MM.1S (cell line): ENCODE measurements at regions not wholly inside any gene's neighbourhood (a gene's known extent, or its start where the extent isn't known, plus 50 kb on each side); places are given as distances from the start of the nearest gene placed in this dataset.

Experiments used
- DNase-seq: peaks from one replicate; pipeline ENCODE4 v3.0.0-alpha.2; 2015
- H2AFZ ChIP-seq: fragments of 300-600 bp; sonication (generic); 2 replicates; pipeline ENCODE4 v1.6.0; 2016; ENCODE audit warnings: antibody characterized with exemption, low read length
- H3F3A ChIP-seq: fragments of 300-600 bp; sonication (generic); 2 replicates; pipeline ENCODE4 v1.6.1; 2016; ENCODE audit warnings: mild to moderate bottlenecking, antibody characterized with exemption, low read length, moderate library complexity, mixed read lengths; ENCODE audit not compliant: insufficient read depth
- H3K27ac ChIP-seq: fragments of 300-600 bp; sonication (generic); 2 replicates; pipeline ENCODE4 v1.5.1; 2016; ENCODE audit warnings: mild to moderate bottlenecking, low read length
- H3K27me3 ChIP-seq: fragments of 300-600 bp; sonication (generic); replicated peaks from 2 replicates; pipeline ENCODE4 v1.6.0; 2016; ENCODE audit warnings: low read length; ENCODE audit not compliant: insufficient read depth
- H3K36me3 ChIP-seq: fragments of 300-600 bp; sonication (generic); replicated peaks from 2 replicates; pipeline ENCODE4 v1.6.1; 2016; ENCODE audit warnings: mild to moderate bottlenecking, low read length, mixed read lengths; ENCODE audit not compliant: insufficient read depth
- H3K4me1 ChIP-seq: fragments of 300-600 bp; sonication (generic); 2 replicates; pipeline ENCODE4 v1.6.1; 2016; ENCODE audit warnings: low read length, mixed read lengths
- H3K4me2 ChIP-seq: fragments of 300-600 bp; sonication (generic); 2 replicates; pipeline ENCODE4 v1.6.0; 2016; ENCODE audit warnings: low read depth, low read length
- H3K4me3 ChIP-seq: fragments of 300-600 bp; sonication (generic); 2 replicates; pipeline ENCODE4 v1.5.1; 2016; ENCODE audit warnings: low read length, mixed read lengths
- H3K79me2 ChIP-seq: fragments of 300-600 bp; sonication (generic); 2 replicates; pipeline ENCODE4 v1.6.1; 2016; ENCODE audit warnings: mixed run types, low read length, mixed read lengths
- H3K9ac ChIP-seq: fragments of 300-600 bp; sonication (generic); 2 replicates; pipeline ENCODE4 v1.6.1; 2016; ENCODE audit warnings: low read length, mixed read lengths
- H3K9me2 ChIP-seq: fragments of 300-600 bp; sonication (generic); replicated peaks from 2 replicates; pipeline ENCODE4 v1.6.1; 2016; ENCODE audit warnings: mild to moderate bottlenecking, low read length, mixed read lengths; ENCODE audit not compliant: insufficient read depth
- H3K9me3 ChIP-seq: fragments of 300-600 bp; sonication (generic); replicated peaks from 2 replicates; pipeline ENCODE4 v1.6.1; 2016; ENCODE audit warnings: mild to moderate bottlenecking, low read length, mixed read lengths; ENCODE audit not compliant: insufficient read depth
- H4K20me1 ChIP-seq: fragments of 300-600 bp; sonication (generic); 2 replicates; pipeline ENCODE4 v1.6.1; 2016; ENCODE audit warnings: mild to moderate bottlenecking, low read length, moderate library complexity, mixed read lengths; ENCODE audit not compliant: insufficient read depth
- CTCF ChIP-seq: fragments of 300-600 bp; sonication (generic); IDR thresholded peaks from 2 replicates; pipeline ENCODE4 v1.5.1; 2016; ENCODE audit warnings: antibody characterized with exemption, low read length, mixed read lengths
- EZH2 ChIP-seq: fragments of 300-600 bp; sonication (generic); optimal IDR thresholded peaks from 2 replicates; pipeline ENCODE3; 2017; ENCODE audit warnings: low read depth, mild to moderate bottlenecking, antibody characterized with exemption, low read length, mixed read lengths
- EZH2phosphoT487 ChIP-seq: fragments of 300-600 bp; sonication (generic); IDR thresholded peaks from 2 replicates; pipeline ENCODE4 v1.6.1; 2018; ENCODE audit warnings: antibody characterized with exemption, low read length

- H3K27me3 ChIP-seq, result no peaks in the 10 kb centered on the region
- no peaks in the 10 kb centered on the region for H3K9me2 ChIP-seq
- H2AFZ ChIP-seq, result no peak overlapping the region
- no peaks in the 10 kb centered on the region for H3K9me3 ChIP-seq
- no peaks in the 10 kb centered on the region for H4K20me1 ChIP-seq
- no peaks in the 10 kb centered on the region for H3K79me2 ChIP-seq
- H3F3A ChIP-seq, result no peaks in the 10 kb centered on the region
- no peaks in the 10 kb centered on the region for H3K4me1 ChIP-seq
- no peak for TF ChIP-seq EZH2phosphoT487
- TF ChIP-seq CTCF, result no peak
- TF ChIP-seq EZH2, result no peak
- H3K36me3 ChIP-seq, result no peaks in the 10 kb centered on the region
- no peak overlapping the region for H3K27ac ChIP-seq
- DNase-seq, result no peak
- no peak overlapping the region for H3K9ac ChIP-seq
- H3K4me3 ChIP-seq, result no peak overlapping the region
- no peak overlapping the region for H3K4me2 ChIP-seq
These were observed 108.6 kb upstream of the DOK5 start for GRCh38 chr20:54366669-54367344.

GRCh38 chr20:54368570-54368969, 106.8 kb upstream of the DOK5 start:
- Histone ChIP-seq H3K9ac (no peak overlapping the region), H3K4me1 (no peaks in the 10 kb centered on the region), H3K36me3 (no peaks in the 10 kb centered on the region), H3K9me3 (no peaks in the 10 kb centered on the region), H3K27me3 (no peaks in the 10 kb centered on the region), H3F3A (no peaks in the 10 kb centered on the region), H4K20me1 (no peaks in the 10 kb centered on the region), H3K4me2 (no peak overlapping the region), H3K9me2 (no peaks in the 10 kb centered on the region), H3K27ac (no peak overlapping the region), H2AFZ (no peak overlapping the region), H3K79me2 (no peaks in the 10 kb centered on the region), H3K4me3 (no peak overlapping the region)
- no peak for TF ChIP-seq EZH2
- TF ChIP-seq EZH2phosphoT487, result no peak
- TF ChIP-seq CTCF, result no peak
- no peak for DNase-seq

- H3K79me2 ChIP-seq, result no peaks in the 10 kb centered on the region
- H4K20me1 ChIP-seq, result no peaks in the 10 kb centered on the region
- H3K36me3 ChIP-seq, result no peaks in the 10 kb centered on the region
- no peak overlapping the region for H3K9ac ChIP-seq
- no peak overlapping the region for H3K4me2 ChIP-seq
- no peaks in the 10 kb centered on the region for H3K27me3 ChIP-seq
- H3K9me2 ChIP-seq, result no peaks in the 10 kb centered on the region
- H3K4me1 ChIP-seq, result no peaks in the 10 kb centered on the region
- TF ChIP-seq EZH2, result no peak
- no peak for TF ChIP-seq EZH2phosphoT487
- no peak for TF ChIP-seq CTCF
- H3K27ac ChIP-seq, result no peak overlapping the region
- H3K9me3 ChIP-seq, result no peaks in the 10 kb centered on the region
- no peak overlapping the region for H3K4me3 ChIP-seq
- H3F3A ChIP-seq, result no peaks in the 10 kb centered on the region
- H2AFZ ChIP-seq, result no peak overlapping the region
- no peak for DNase-seq
These were observed 103.1 kb upstream of the DOK5 start for GRCh38 chr20:54372313-54372712.
